ENCODE measurements at regions not wholly inside any gene's neighbourhood (a gene's known extent, or its start where the extent isn't known, plus 50 kb on each side); places are given as distances from the start of the nearest gene placed in this dataset.
"Not testable (repeated sequence)": the region's sequence is repeated elsewhere in the genome, so short reads cannot be mapped to it uniquely, and the experiment has no call there.

- no peak for DNase-seq (ENCODE audit: low spot score)
Measured at GRCh38 chr1:88544195-88544594, 139.9 kb upstream of the PKN2 start.

GRCh38 chr1:88549536-88549935, 134.5 kb upstream of the PKN2 start:
- DNase-seq (ENCODE audit: low spot score): peak; percentile 4

- DNase-seq (ENCODE audit: low spot score): no peak
Measured at GRCh38 chr1:88552226-88552625, 131.8 kb upstream of the PKN2 start.

GRCh38 chr1:88557014-88557413, 127.1 kb upstream of the PKN2 start:
- no peak for DNase-seq (ENCODE audit: low spot score)

GRCh38 chr1:88560621-88561020, 123.5 kb upstream of the PKN2 start:
- no peak for DNase-seq (ENCODE audit: low spot score)

- DNase-seq (ENCODE audit: low spot score): no peak
Measured at GRCh38 chr1:88562991-88563390, 121.1 kb upstream of the PKN2 start.

- no peak for DNase-seq (ENCODE audit: low spot score)
Measured at GRCh38 chr1:88566615-88567387, 117.3 kb upstream of the PKN2 start.

GRCh38 chr1:88571506-88571905, 112.6 kb upstream of the PKN2 start:
- no peak for DNase-seq (ENCODE audit: low spot score)

GRCh38 chr1:88579598-88579997, 104.5 kb upstream of the PKN2 start:
- DNase-seq (ENCODE audit: low spot score): no peak

GRCh38 chr1:88581703-88582102, 102.4 kb upstream of the PKN2 start:
- no peak for DNase-seq (ENCODE audit: low spot score)

GRCh38 chr1:88593358-88593757, 90.7 kb upstream of the PKN2 start:
- DNase-seq (ENCODE audit: low spot score): no peak

GRCh38 chr1:88595355-88596002, 88.6 kb upstream of the PKN2 start:
- peak; percentile 9 for DNase-seq (ENCODE audit: low spot score)

GRCh38 chr1:88597973-88598372, 86.1 kb upstream of the PKN2 start:
- not testable (repeated sequence) for DNase-seq (ENCODE audit: low spot score)

GRCh38 chr1:88608139-88608943, 75.7 kb upstream of the PKN2 start:
- peak; percentile 7 for DNase-seq (ENCODE audit: low spot score)

- no peak for DNase-seq (ENCODE audit: low spot score)
Measured at GRCh38 chr1:88609051-88609450, 75.0 kb upstream of the PKN2 start.

- no peak for DNase-seq (ENCODE audit: low spot score)
Measured at GRCh38 chr1:88610687-88611086, 73.4 kb upstream of the PKN2 start.

GRCh38 chr1:88612292-88612691, 71.8 kb upstream of the PKN2 start:
- no peak for DNase-seq (ENCODE audit: low spot score)

GRCh38 chr1:88612773-88613172, 71.3 kb upstream of the PKN2 start:
- no peak for DNase-seq (ENCODE audit: low spot score)

GRCh38 chr1:88618331-88618730, 65.7 kb upstream of the PKN2 start:
- DNase-seq (ENCODE audit: low spot score): no peak

GRCh38 chr1:88623101-88623500, 61.0 kb upstream of the PKN2 start:
- DNase-seq (ENCODE audit: low spot score): not testable (repeated sequence)
